Hepatocyte (in vitro differentiated cells): ENCODE measurements at regions not wholly inside any gene's neighbourhood (a gene's known extent, or its start where the extent isn't known, plus 50 kb on each side); places are given as distances from the start of the nearest gene placed in this dataset.

Source experiments
- DNase-seq: peaks from one replicate; pipeline ENCODE4 v3.0.0-alpha.2; 2016; ENCODE audit warnings: low spot score
- H2AFZ ChIP-seq: fragments of 200-600 bp; sonication (generic); 2 replicates; pipeline ENCODE4 v1.6.0; 2016; ENCODE audit warnings: antibody characterized with exemption, mild to moderate bottlenecking
- H3K27ac ChIP-seq: fragments of 200-600 bp; sonication (generic); 2 replicates; pipeline ENCODE4 v1.5.1; 2016; ENCODE audit warnings: mild to moderate bottlenecking
- H3K27me3 ChIP-seq: fragments of 200-600 bp; sonication (generic); 2 replicates; pipeline ENCODE4 v1.6.1; 2016
- H3K36me3 ChIP-seq: fragments of 200-600 bp; sonication (generic); replicated peaks from 2 replicates; pipeline ENCODE4 v1.5.1; 2016; ENCODE audit warnings: low read depth; ENCODE audit not compliant: insufficient read depth
- H3K4me1 ChIP-seq: fragments of 200-600 bp; sonication (generic); 2 replicates; pipeline ENCODE4 v1.5.1; 2016; ENCODE audit warnings: mild to moderate bottlenecking, moderate library complexity; ENCODE audit not compliant: insufficient read depth
- H3K4me2 ChIP-seq: fragments of 200-600 bp; sonication (generic); 2 replicates; pipeline ENCODE4 v1.6.0; 2016
- H3K4me3 ChIP-seq: fragments of 200-600 bp; sonication (generic); 2 replicates; pipeline ENCODE4 v1.5.1; 2016; ENCODE audit warnings: mild to moderate bottlenecking
- H3K79me2 ChIP-seq: fragments of 200-600 bp; sonication (generic); 2 replicates; pipeline ENCODE4 v1.6.0; 2017; ENCODE audit warnings: mild to moderate bottlenecking
- H3K9me2 ChIP-seq: fragments of 200-600 bp; sonication (generic); replicated peaks from 2 replicates; pipeline ENCODE4 v1.6.0; 2017; ENCODE audit warnings: mild to moderate bottlenecking; ENCODE audit not compliant: insufficient read depth
- H3K9me3 ChIP-seq: fragments of 200-600 bp; sonication (generic); 2 replicates; pipeline ENCODE4 v1.5.1; 2016; ENCODE audit warnings: low read depth, mild to moderate bottlenecking
- H4K20me1 ChIP-seq: fragments of 200-600 bp; sonication (generic); 2 replicates; pipeline ENCODE4 v1.6.0; 2016; ENCODE audit warnings: mild to moderate bottlenecking; ENCODE audit not compliant: insufficient read depth, poor library complexity, severe bottlenecking
- EZH2 ChIP-seq: fragments of 200-600 bp; sonication (generic); IDR thresholded peaks from 2 replicates; pipeline ENCODE4 v1.6.1; 2016; ENCODE audit warnings: antibody characterized with exemption, mild to moderate bottlenecking, borderline replicate concordance
- EZH2phosphoT487 ChIP-seq: fragments of 200-600 bp; sonication (generic); IDR thresholded peaks from one replicate; pipeline ENCODE4 v1.6.1; 2018; ENCODE audit warnings: antibody characterized with exemption, mild to moderate bottlenecking, low read depth, moderate library complexity; ENCODE audit not compliant: unreplicated experiment, severe bottlenecking
- WGBS: methylation state at CpG from one replicate; pipeline ENCODE4 v1.1.6; 2016; ENCODE audit warnings: low lambda C conversion rate; ENCODE audit errors: missing lambda C conversion rate; 5-methylcytosine and 5-hydroxymethylcytosine counted together
- TF ChIP-seq, protein P1 (sequence below): fragments of 200-600 bp; sonication (generic); IDR thresholded peaks from 2 replicates; pipeline ENCODE4 v1.5.1; 2016; ENCODE audit warnings: antibody characterized with exemption, mild to moderate bottlenecking; ENCODE audit not compliant: poor library complexity

GRCh38 chrX:134162032-134162431 lies 75.0 kb upstream of the CCDC160 start:
- no peak for DNase-seq
- TF ChIP-seq, protein P1, sequence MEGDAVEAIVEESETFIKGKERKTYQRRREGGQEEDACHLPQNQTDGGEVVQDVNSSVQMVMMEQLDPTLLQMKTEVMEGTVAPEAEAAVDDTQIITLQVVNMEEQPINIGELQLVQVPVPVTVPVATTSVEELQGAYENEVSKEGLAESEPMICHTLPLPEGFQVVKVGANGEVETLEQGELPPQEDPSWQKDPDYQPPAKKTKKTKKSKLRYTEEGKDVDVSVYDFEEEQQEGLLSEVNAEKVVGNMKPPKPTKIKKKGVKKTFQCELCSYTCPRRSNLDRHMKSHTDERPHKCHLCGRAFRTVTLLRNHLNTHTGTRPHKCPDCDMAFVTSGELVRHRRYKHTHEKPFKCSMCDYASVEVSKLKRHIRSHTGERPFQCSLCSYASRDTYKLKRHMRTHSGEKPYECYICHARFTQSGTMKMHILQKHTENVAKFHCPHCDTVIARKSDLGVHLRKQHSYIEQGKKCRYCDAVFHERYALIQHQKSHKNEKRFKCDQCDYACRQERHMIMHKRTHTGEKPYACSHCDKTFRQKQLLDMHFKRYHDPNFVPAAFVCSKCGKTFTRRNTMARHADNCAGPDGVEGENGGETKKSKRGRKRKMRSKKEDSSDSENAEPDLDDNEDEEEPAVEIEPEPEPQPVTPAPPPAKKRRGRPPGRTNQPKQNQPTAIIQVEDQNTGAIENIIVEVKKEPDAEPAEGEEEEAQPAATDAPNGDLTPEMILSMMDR = no peak
- TF ChIP-seq EZH2 (no peak), EZH2phosphoT487 (no peak)

DNA sequence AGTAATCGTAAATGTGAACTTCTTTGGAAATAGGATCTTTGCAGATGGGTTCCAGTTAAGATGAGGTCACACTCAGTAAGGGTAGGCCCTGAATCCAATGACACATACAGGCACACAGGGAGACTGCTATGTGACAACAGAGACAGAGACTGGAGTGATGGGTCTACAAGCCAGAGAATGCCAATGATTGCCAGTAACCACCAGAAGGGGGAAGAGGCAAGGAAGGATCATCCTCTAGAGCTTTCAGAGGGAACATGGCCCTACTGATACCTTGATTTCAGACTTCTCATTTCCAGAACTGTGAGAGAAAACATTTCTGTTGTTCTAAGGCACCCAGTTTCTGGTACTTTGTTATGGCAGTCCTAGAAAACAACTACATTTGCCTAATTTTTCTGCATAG lies 73.1 kb upstream of the CCDC160 start:
- no peak overlapping the region for H3K27ac ChIP-seq
- H3K4me1 ChIP-seq = no peaks in the 10 kb centered on the region
- no peak overlapping the region for H3K4me3 ChIP-seq
- H3K27me3 ChIP-seq = no peaks in the 10 kb centered on the region
- no peak overlapping the region for H3K4me2 ChIP-seq
- no peaks in the 10 kb centered on the region for H4K20me1 ChIP-seq
- no peak overlapping the region for H2AFZ ChIP-seq
- no peaks in the 10 kb centered on the region for H3K9me3 ChIP-seq
- DNase-seq = no peak
- no peaks in the 10 kb centered on the region for H3K36me3 ChIP-seq
- WGBS = 75% methylated on average over 1 of the region's 1 CpG
- H3K79me2 ChIP-seq = no peaks in the 10 kb centered on the region
- no peaks in the 10 kb centered on the region for H3K9me2 ChIP-seq
- TF ChIP-seq EZH2phosphoT487 (no peak), EZH2 (no peak)
- TF ChIP-seq, protein P1 = no peak

More at GRCh38 chrX:134162032-134162431, 75.0 kb upstream of the CCDC160 start:
- no peaks in the 10 kb centered on the region for H3K36me3 ChIP-seq
- H3K9me3 ChIP-seq = no peaks in the 10 kb centered on the region
- no peaks in the 10 kb centered on the region for H4K20me1 ChIP-seq
- H3K79me2 ChIP-seq = no peaks in the 10 kb centered on the region
- no peaks in the 10 kb centered on the region for H3K4me1 ChIP-seq
- H3K9me2 ChIP-seq = no peaks in the 10 kb centered on the region
- no peak overlapping the region for H3K4me3 ChIP-seq
- no peak overlapping the region for H3K27ac ChIP-seq
- no peak overlapping the region for H2AFZ ChIP-seq
- H3K4me2 ChIP-seq = no peak overlapping the region
- no peaks in the 10 kb centered on the region for H3K27me3 ChIP-seq

GRCh38 chrX:134167591-134168203 lies 69.3 kb upstream of the CCDC160 start:
- Histone ChIP-seq H3K36me3 (no peaks in the 10 kb centered on the region), H3K9me2 (no peaks in the 10 kb centered on the region), H3K9me3 (no peaks in the 10 kb centered on the region), H4K20me1 (no peaks in the 10 kb centered on the region), H3K4me3 (no peak overlapping the region), H2AFZ (no peak overlapping the region), H3K27me3 (no peaks in the 10 kb centered on the region), H3K4me1 (no peaks in the 10 kb centered on the region), H3K27ac (no peak overlapping the region), H3K4me2 (no peak overlapping the region), H3K79me2 (no peaks in the 10 kb centered on the region)
- TF ChIP-seq EZH2phosphoT487 (no peak), EZH2 (no peak)
- TF ChIP-seq, protein P1 = no peak
- 64% methylated on average over 6 of the region's 6 CpGs for WGBS
- DNase-seq = no peak
